GM23248 (cell line): ENCODE measurements at regions not wholly inside any gene's neighbourhood (a gene's known extent, or its start where the extent isn't known, plus 50 kb on each side); places are given as distances from the start of the nearest gene placed in this dataset. TPM values are rescaled to one million over a fixed set of nuclear protein-coding genes. Genes with fewer than 3 reads are reported as not detected.

Experiments
- DNase-seq: peaks from one replicate; pipeline ENCODE4 v3.0.0-alpha.2; 2015
- H2AFZ ChIP-seq: fragments of 200-600 bp; sonication (generic); 2 replicates; pipeline ENCODE4 v1.6.1; 2016; ENCODE audit warnings: antibody characterized with exemption
- H3F3A ChIP-seq: fragments of 200-600 bp; sonication (generic); 2 replicates; pipeline ENCODE4 v1.6.1; 2016; ENCODE audit warnings: mild to moderate bottlenecking, antibody characterized with exemption, mixed run types; ENCODE audit not compliant: insufficient read depth
- H3K27ac ChIP-seq: fragments of 200-600 bp; sonication (generic); 2 replicates; pipeline ENCODE4 v1.5.1; 2016; ENCODE audit warnings: mild to moderate bottlenecking
- H3K27me3 ChIP-seq: fragments of 200-600 bp; sonication (generic); replicated peaks from 2 replicates; pipeline ENCODE4 v1.6.1; 2016; ENCODE audit warnings: mild to moderate bottlenecking; ENCODE audit not compliant: insufficient read depth
- H3K36me3 ChIP-seq: fragments of 200-600 bp; sonication (generic); 2 replicates; pipeline ENCODE4 v1.6.1; 2016; ENCODE audit warnings: low read depth, mild to moderate bottlenecking
- H3K4me1 ChIP-seq: fragments of 200-600 bp; sonication (generic); 2 replicates; pipeline ENCODE4 v1.6.1; 2016; ENCODE audit warnings: mild to moderate bottlenecking; ENCODE audit not compliant: insufficient read depth
- H3K4me2 ChIP-seq: fragments of 200-600 bp; sonication (generic); one replicate; pipeline ENCODE4 v1.6.1; 2016; ENCODE audit warnings: mild to moderate bottlenecking; ENCODE audit not compliant: unreplicated experiment
- H3K4me3 ChIP-seq: fragments of 200-600 bp; sonication (generic); 2 replicates; pipeline ENCODE4 v1.5.1; 2016; ENCODE audit warnings: mild to moderate bottlenecking
- H3K79me2 ChIP-seq: fragments of 200-600 bp; sonication (generic); 2 replicates; pipeline ENCODE4 v1.6.1; 2016; ENCODE audit warnings: mild to moderate bottlenecking; ENCODE audit not compliant: insufficient read depth
- H3K9ac ChIP-seq: fragments of 200-600 bp; sonication (generic); 2 replicates; pipeline ENCODE4 v1.6.1; 2016; ENCODE audit warnings: mild to moderate bottlenecking
- H3K9me2 ChIP-seq: fragments of 200-600 bp; sonication (generic); 2 replicates; pipeline ENCODE4 v1.6.1; 2016; ENCODE audit warnings: mixed run types, mild to moderate bottlenecking, moderate library complexity; ENCODE audit not compliant: insufficient read depth
- H3K9me3 ChIP-seq: fragments of 200-600 bp; sonication (generic); one replicate; pipeline ENCODE4 v1.6.1; 2017; ENCODE audit warnings: low read depth
- H4K20me1 ChIP-seq: fragments of 200-600 bp; sonication (generic); 2 replicates; pipeline ENCODE4 v1.6.0; 2016; ENCODE audit not compliant: insufficient read depth
- EZH2 ChIP-seq: fragments of 200-600 bp; sonication (generic); IDR thresholded peaks from 2 replicates; pipeline ENCODE4 v1.6.1; 2018; ENCODE audit warnings: antibody characterized with exemption, mild to moderate bottlenecking; ENCODE audit not compliant: insufficient read depth, poor library complexity, severe bottlenecking
- EZH2phosphoT487 ChIP-seq: fragments of 200-600 bp; sonication (generic); IDR thresholded peaks from 2 replicates; pipeline ENCODE4 v1.6.1; 2018; ENCODE audit warnings: antibody characterized with exemption, moderate library complexity, mild to moderate bottlenecking, low read depth; ENCODE audit not compliant: insufficient read depth
- WGBS, 2 experiments: methylation state at CpG; one replicate each; pipeline ENCODE4 v1.1.6; 2015 to 2017; ENCODE audit warnings: low lambda C conversion rate in 2 of 2, low coverage in 1 of 2; ENCODE audit errors: missing lambda C conversion rate in 2 of 2; 5-methylcytosine and 5-hydroxymethylcytosine counted together
- in situ Hi-C: fragments of 300-500 bp; cut with MboI; formaldehyde crosslinking; loops from 2 replicates; pipeline ENCODE4 v1.15.0; 2020
- microRNA-seq: library from miRNA; unstranded; fragments of <30 nt; microRNA quantifications from one replicate; pipeline ENCODE4, GENCODE V29; 2016; ENCODE audit warnings: borderline number of aligned reads
- small RNA-seq: library from RNA; depleted of rRNA; stranded (forward); fragments of <200 nt; gene quantifications from one replicate; pipeline ENCODE3, GENCODE V24; 2014; ENCODE audit warnings: low read depth, low replicate concordance

GRCh38 chr11:79498667-79499066 is 57.8 kb upstream of the TENM4 start:
- WGBS, 2 experiments = 20 to 31% methylated on average over 4 of the region's 4 CpGs
- Histone ChIP-seq H3F3A (no peaks in the 10 kb centered on the region), H3K4me3 (no peak overlapping the region), H3K9ac (no peak overlapping the region), H3K27me3 (no peaks in the 10 kb centered on the region), H3K27ac (no peak overlapping the region), H3K79me2 (no peaks in the 10 kb centered on the region), H3K9me3 (no peaks in the 10 kb centered on the region), H3K4me1 (no peaks in the 10 kb centered on the region), H3K9me2 (no peaks in the 10 kb centered on the region), H2AFZ (no peak overlapping the region), H3K36me3 (no peaks in the 10 kb centered on the region), H4K20me1 (no peaks in the 10 kb centered on the region), H3K4me2 (no peak overlapping the region)
- peak; percentile 41 for DNase-seq
- in situ Hi-C loops = no loop called here
- TF ChIP-seq EZH2 (no peak), EZH2phosphoT487 (no peak)

GRCh38 chr11:79493555-79494171 is 52.8 kb upstream of the TENM4 start:
- Histone ChIP-seq H4K20me1 (no peaks in the 10 kb centered on the region), H2AFZ (no peak overlapping the region), H3K27me3 (peaks cover 9% of the 10 kb centered on the region; the same call in 1 of the 2 replicates), H3K9me3 (no peaks in the 10 kb centered on the region), H3K4me1 (no peaks in the 10 kb centered on the region), H3F3A (no peaks in the 10 kb centered on the region), H3K9me2 (no peaks in the 10 kb centered on the region), H3K27ac (no peak overlapping the region), H3K9ac (no peak overlapping the region), H3K79me2 (no peaks in the 10 kb centered on the region), H3K36me3 (no peaks in the 10 kb centered on the region), H3K4me2 (no peak overlapping the region), H3K4me3 (no peak overlapping the region)
- TF ChIP-seq EZH2phosphoT487 (no peak), EZH2 (no peak)
- peak; percentile 70 for DNase-seq
- in situ Hi-C loops = no loop called here
- 36% methylated on average over 11 of the region's 11 CpGs for WGBS, 2 experiments

- no peaks in the 10 kb centered on the region for H3K4me1 ChIP-seq
- no peak overlapping the region for H3K4me2 ChIP-seq
- no peaks in the 10 kb centered on the region for H4K20me1 ChIP-seq
- no peaks in the 10 kb centered on the region for H3K9me3 ChIP-seq
- no peak overlapping the region for H3K9ac ChIP-seq
- no peaks in the 10 kb centered on the region for H3F3A ChIP-seq
- in situ Hi-C loops = no loop called here
- H3K27me3 ChIP-seq = peaks cover 9% of the 10 kb centered on the region; the same call in 1 of the 2 replicates
- no peak overlapping the region for H2AFZ ChIP-seq
- DNase-seq = no peak
- H3K4me3 ChIP-seq = no peak overlapping the region
- no peak overlapping the region for H3K27ac ChIP-seq
- 56 to 65% methylated on average over 4 of the region's 4 CpGs for WGBS, 2 experiments
- no peak for TF ChIP-seq EZH2
- TF ChIP-seq EZH2phosphoT487 = no peak
- H3K79me2 ChIP-seq = no peaks in the 10 kb centered on the region
- no peaks in the 10 kb centered on the region for H3K9me2 ChIP-seq
- no peaks in the 10 kb centered on the region for H3K36me3 ChIP-seq
Observed at GRCh38 chr11:79492008-79492407, 51.2 kb upstream of the TENM4 start.

Small RNA genes in the stretch of these regions (microRNA-seq; reads per million reads assigned to microRNA genes)
- not detected for gene MIR4300

Small RNA genes in the stretch of these regions (small RNA-seq; reads per million reads assigned to genes)
- not detected for gene AP002802.2
- not detected for gene MIR4300
- gene MTND4LP18 = not detected
- gene RNU6-544P = not detected
